ENCODE measurements at regions not wholly inside any gene's neighbourhood (a gene's known extent, or its start where the extent isn't known, plus 50 kb on each side); places are given as distances from the start of the nearest gene placed in this dataset.
"Not testable (repeated sequence)": the region's sequence is repeated elsewhere in the genome, so short reads cannot be mapped to it uniquely, and the experiment has no call there.

DNA sequence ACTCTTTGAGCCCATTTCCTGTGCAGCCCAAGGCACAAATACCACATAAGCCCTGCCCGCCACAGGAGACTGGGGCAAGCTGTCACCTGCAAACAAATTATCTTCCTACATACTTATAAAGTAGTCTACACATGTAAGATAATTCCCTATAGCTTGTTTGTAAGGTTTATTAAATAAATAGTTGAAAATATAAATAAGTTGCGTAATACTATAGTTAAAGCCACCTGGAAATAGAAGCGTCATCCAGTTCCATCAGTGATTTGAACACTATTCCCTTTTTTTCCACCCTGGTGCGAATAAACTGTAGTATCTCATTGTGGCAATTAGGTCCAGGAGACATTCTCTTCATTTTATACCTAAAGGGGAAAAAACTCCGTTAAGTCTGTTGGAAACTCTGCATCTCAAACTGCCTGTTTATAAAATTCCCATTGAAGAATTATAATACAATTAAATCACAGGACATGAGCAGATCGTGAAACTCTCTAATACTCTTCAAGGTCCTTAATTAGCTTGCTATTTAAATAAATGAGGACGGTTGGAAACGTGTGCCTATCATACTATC lies 66.7 kb upstream of the CCT8L2 start:
- BruUV-seq (replicated peaks); in situ Hi-C loops (cut with MboI); H3K4me3 ChIP-seq; H3K4me1 ChIP-seq (replicated peaks in 1 of 2; ENCODE audit: control insufficient read depth in 2 of 2, insufficient read depth in 2 of 2, low read length in 2 of 2); H2AFZ ChIP-seq (ENCODE audit: low read depth, low read length); H3K36me3 ChIP-seq (ENCODE audit: control insufficient read depth, insufficient read depth, low read length); H3K79me2 ChIP-seq (ENCODE audit: control insufficient read depth, insufficient read depth, low read length); H3K9me1 ChIP-seq (ENCODE audit: control insufficient read depth, insufficient read depth, low read length); H3K9me3 ChIP-seq (replicated peaks; ENCODE audit: control insufficient read depth, insufficient read depth, low read depth, low read length); H3K27ac ChIP-seq (ENCODE audit: extremely low read depth, low read depth, low read length); DNase-seq (ENCODE audit: extremely low read depth in 1 of 4, low spot score in 3 of 4); H4K20me1 ChIP-seq (replicated peaks; ENCODE audit: control insufficient read depth, insufficient read depth, low read length); CTCF ChIA-PET (ENCODE audit: low intra/inter-chr PET ratio); H3K4me2 ChIP-seq (ENCODE audit: insufficient read depth, low read length); H3K9ac ChIP-seq (ENCODE audit: insufficient read depth in 1 of 2, low read depth in 2 of 2, low read length in 2 of 2); FAIRE-seq; H3K27me3 ChIP-seq (ENCODE audit: control insufficient read depth in 2 of 2, insufficient read depth in 2 of 2, low read length in 2 of 2); intact Hi-C loops (cut with micrococcal nuclease); TF ChIP-seq CEBPG (CRISPR knock-in tag; IDR thresholded peaks at IDR 0.05): not testable (repeated sequence)
- 33% methylated on average over 8 of the region's 8 CpGs for WGBS (ENCODE audit: insufficient coverage, low coverage, missing lambda C conversion rate)
- POLR2A ChIA-PET = interaction anchor here (0.7 kb wide), 1 partner anchor 10 kb away, joined by 3 read pairs; no protein-coding TSS in a partner anchor
- TF ChIP-seq CEBPG (tag; conservative IDR thresholded peaks at IDR 0.05 in 1 of 2, IDR thresholded peaks at IDR 0.05 in 1 of 2) (peak; percentile 63 to 99), NFIX (CRISPR knock-in tag; IDR thresholded peaks at IDR 0.05; ENCODE audit: low read depth) (0 out of 2 replicates have a peak, but pooled peaks have one; percentile 4), ZNF280B (CRISPR knock-in tag; IDR thresholded peaks at IDR 0.05) (0 out of 2 replicates have a peak, but pooled peaks have one; percentile 53), CEBPB (tag; IDR thresholded peaks at IDR 0.05) (peak; percentile 98)
- ATAC-seq = 0 out of 3 replicates have a peak, but pooled peaks have one; percentile 34

Data from K562 (cell line).